ENCODE measurements at regions not wholly inside any gene's neighbourhood (a gene's known extent, or its start where the extent isn't known, plus 50 kb on each side); places are given as distances from the start of the nearest gene placed in this dataset.

DNA sequence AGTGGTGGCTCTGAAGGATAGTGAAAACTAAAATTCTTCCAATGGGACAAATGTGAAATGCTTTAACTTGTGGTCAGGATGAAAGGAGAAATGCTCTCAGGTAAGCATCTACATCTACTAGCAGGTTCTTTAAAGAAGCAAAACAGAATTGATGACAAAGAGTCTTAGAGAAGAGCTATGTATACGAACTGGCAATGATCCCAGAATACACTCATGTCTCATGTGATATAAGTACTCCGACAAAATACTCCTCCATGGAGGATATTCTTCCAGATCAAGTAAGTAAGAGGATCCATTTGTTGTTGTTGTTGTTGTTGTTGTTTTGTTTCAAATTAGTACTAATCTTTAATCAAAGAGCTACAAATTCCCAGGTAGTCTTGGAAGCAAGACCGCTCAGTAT, 174.0 kb upstream of the ATP1B1 start:
- TF ChIP-seq, protein P1, sequence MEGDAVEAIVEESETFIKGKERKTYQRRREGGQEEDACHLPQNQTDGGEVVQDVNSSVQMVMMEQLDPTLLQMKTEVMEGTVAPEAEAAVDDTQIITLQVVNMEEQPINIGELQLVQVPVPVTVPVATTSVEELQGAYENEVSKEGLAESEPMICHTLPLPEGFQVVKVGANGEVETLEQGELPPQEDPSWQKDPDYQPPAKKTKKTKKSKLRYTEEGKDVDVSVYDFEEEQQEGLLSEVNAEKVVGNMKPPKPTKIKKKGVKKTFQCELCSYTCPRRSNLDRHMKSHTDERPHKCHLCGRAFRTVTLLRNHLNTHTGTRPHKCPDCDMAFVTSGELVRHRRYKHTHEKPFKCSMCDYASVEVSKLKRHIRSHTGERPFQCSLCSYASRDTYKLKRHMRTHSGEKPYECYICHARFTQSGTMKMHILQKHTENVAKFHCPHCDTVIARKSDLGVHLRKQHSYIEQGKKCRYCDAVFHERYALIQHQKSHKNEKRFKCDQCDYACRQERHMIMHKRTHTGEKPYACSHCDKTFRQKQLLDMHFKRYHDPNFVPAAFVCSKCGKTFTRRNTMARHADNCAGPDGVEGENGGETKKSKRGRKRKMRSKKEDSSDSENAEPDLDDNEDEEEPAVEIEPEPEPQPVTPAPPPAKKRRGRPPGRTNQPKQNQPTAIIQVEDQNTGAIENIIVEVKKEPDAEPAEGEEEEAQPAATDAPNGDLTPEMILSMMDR (conservative IDR thresholded peaks at IDR 0.05; ENCODE audit: low read depth, low read length): no peak
- no peak for TF ChIP-seq EZH2 (IDR thresholded peaks at IDR 0.05; ENCODE audit: borderline replicate concordance, low read depth, low read length, poor library complexity, severe bottlenecking)
